ENCODE measurements at regions not wholly inside any gene's neighbourhood (a gene's known extent, or its start where the extent isn't known, plus 50 kb on each side); places are given as distances from the start of the nearest gene placed in this dataset.

GRCh38 chr2:13550285-13551231 lies 833.8 kb downstream of the TRIB2 start:
- DNase-seq, result no peak

GRCh38 chr2:13558368-13558767 lies 841.6 kb downstream of the TRIB2 start:
- no peak for DNase-seq

GRCh38 chr2:13560322-13560721 lies 843.6 kb downstream of the TRIB2 start:
- no peak for DNase-seq

- DNase-seq, result no peak
Measured at GRCh38 chr2:13572466-13572865, 855.7 kb downstream of the TRIB2 start.

- DNase-seq, result no peak
Measured at GRCh38 chr2:13574831-13575230, 858.1 kb downstream of the TRIB2 start.

- no peak for DNase-seq
Measured at GRCh38 chr2:13576406-13577036, 859.8 kb downstream of the TRIB2 start.

GRCh38 chr2:13578547-13578946 lies 861.8 kb downstream of the TRIB2 start:
- DNase-seq, result no peak

GRCh38 chr2:13581471-13581870 lies 864.7 kb downstream of the TRIB2 start:
- no peak for DNase-seq

- no peak for DNase-seq
Measured at GRCh38 chr2:13583609-13584008, 866.9 kb downstream of the TRIB2 start.

GRCh38 chr2:13584020-13584419 lies 867.3 kb downstream of the TRIB2 start:
- DNase-seq, result no peak

- DNase-seq, result no peak
Measured at GRCh38 chr2:13585732-13586131, 869.0 kb downstream of the TRIB2 start.

GRCh38 chr2:13596233-13596632 lies 879.5 kb downstream of the TRIB2 start:
- no peak for DNase-seq

- DNase-seq, result no peak
Measured at GRCh38 chr2:13597176-13597575, 880.4 kb downstream of the TRIB2 start.

- DNase-seq, result no peak
Measured at GRCh38 chr2:13601506-13601905, 884.8 kb downstream of the TRIB2 start.

- DNase-seq, result no peak
Measured at GRCh38 chr2:13604951-13605661, 888.4 kb downstream of the TRIB2 start.

- DNase-seq, result no peak
Measured at GRCh38 chr2:13607139-13607538, 890.4 kb downstream of the TRIB2 start.

- no peak for DNase-seq
Measured at GRCh38 chr2:13611939-13612338, 895.2 kb downstream of the TRIB2 start.

GRCh38 chr2:13616059-13616458 lies 899.3 kb downstream of the TRIB2 start:
- DNase-seq, result no peak

GRCh38 chr2:13616616-13617015 lies 899.9 kb downstream of the TRIB2 start:
- DNase-seq, result no peak

GRCh38 chr2:13628122-13628521 lies 911.4 kb downstream of the TRIB2 start:
- no peak for DNase-seq

- no peak for DNase-seq
Measured at GRCh38 chr2:13638181-13638580, 921.4 kb downstream of the TRIB2 start.

GRCh38 chr2:13649918-13650317 lies 933.2 kb downstream of the TRIB2 start:
- DNase-seq, result no peak

GRCh38 chr2:13650586-13651180 lies 933.9 kb downstream of the TRIB2 start:
- DNase-seq, result no peak

Measured in bone marrow (tissue), 2 donors.